HG03469 (cell line): ENCODE measurements at regions not wholly inside any gene's neighbourhood (a gene's known extent, or its start where the extent isn't known, plus 50 kb on each side); places are given as distances from the start of the nearest gene placed in this dataset.

Experiments
- ATAC-seq: cut with Tn5 transposase; IDR thresholded peaks from one replicate; pipeline ENCODE4 v1.9.1; 2021; ENCODE audit warnings: mild to moderate bottlenecking, moderate library complexity, moderate number of reproducible peaks; ENCODE audit not compliant: unreplicated experiment

DNA sequence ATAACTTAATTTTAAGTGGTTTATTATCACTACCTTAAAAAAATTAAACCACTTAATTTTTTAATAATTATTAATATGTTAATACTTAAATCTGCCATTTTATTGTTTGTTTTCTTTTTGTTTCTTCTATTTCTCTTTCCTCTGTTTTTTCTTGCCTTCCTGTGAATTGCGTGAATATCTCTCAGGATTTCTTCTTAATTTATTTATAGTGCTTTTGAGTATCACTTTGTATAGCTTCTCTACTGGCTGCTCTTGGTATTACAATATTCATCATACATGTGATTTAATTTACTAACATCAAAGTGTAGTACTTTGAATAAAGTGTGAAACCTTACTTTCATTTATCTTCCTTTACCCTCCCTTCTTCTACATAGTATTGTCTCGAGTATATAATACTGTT, 349.5 kb upstream of the CPXCR1 start:
- ATAC-seq: no peak

DNA sequence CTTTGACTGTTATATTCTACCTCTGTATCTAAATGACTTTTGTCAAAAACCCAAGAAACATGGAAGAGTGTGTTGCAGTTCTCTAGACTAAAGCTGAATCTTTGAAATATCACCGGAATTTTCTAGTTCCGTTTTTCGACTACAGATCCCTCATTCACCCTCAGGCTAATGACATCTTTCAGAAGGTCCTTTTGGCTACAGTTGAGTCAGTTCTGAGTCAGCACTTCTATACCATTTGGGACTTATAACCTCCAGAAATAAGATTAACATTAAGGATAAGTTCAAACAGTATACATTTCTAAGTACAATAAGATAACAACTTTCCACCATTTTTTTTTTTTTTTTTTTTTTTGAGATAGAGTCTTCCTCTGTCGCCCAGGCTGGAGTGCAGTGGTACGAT, 331.0 kb upstream of the CPXCR1 start:
- no peak for ATAC-seq

DNA sequence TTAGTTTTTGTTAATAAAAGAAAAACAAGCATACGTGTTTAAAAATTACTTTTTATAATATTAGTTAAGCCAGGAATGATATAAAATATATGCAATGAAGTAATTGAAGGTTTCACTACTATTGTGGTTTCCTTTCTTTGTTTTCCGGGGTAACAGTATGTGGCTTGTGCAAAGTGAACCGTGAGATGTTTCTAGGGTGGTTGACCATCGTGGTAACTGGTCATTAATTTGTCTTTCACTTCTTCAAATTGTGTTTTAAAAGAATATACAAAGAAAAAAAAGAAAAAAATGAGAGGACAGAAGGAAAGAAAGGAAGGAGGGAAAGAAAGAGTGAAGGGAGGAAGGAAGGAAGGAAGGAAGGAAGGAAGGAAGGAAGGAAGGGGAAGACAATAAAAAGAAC, 330.1 kb upstream of the CPXCR1 start:
- no peak for ATAC-seq

DNA sequence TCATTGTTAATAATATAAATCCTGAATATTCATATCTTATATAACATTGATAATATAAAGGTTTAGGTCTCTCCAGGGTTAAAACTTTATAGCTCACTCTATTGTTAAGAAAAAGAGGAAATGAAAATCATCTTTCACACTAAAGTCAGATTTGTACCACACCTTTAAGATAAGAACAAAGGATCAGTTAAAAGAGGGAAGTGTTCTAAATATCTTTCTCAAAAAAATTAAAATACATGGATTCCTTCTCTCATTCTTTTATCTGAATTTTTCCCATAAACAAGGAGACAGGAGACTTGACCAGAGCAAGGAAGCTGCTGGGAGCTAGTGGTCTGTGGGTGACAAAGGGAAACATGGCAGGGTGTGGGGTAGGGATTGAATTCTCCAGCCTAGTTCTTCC, 323.0 kb upstream of the CPXCR1 start:
- no peak for ATAC-seq

DNA sequence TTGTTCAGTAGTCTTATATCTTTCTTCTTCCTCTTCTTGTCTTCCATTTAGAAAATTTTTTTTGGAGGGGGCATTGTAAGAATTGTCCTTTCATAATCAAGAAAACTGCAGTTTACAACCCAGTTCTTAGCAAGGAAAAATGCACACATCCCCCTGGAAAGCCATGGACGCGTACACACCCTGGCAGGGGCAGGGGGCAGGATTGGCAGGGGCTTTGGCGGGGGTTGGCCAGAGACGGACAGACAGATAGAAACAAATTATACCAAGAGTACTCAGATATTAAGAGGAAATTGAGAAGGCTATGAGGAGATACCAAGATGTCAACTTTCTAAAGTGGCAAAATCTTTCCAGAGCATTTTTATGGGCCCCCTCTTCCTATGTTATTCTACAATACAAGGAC, 322.5 kb upstream of the CPXCR1 start:
- no peak for ATAC-seq

DNA sequence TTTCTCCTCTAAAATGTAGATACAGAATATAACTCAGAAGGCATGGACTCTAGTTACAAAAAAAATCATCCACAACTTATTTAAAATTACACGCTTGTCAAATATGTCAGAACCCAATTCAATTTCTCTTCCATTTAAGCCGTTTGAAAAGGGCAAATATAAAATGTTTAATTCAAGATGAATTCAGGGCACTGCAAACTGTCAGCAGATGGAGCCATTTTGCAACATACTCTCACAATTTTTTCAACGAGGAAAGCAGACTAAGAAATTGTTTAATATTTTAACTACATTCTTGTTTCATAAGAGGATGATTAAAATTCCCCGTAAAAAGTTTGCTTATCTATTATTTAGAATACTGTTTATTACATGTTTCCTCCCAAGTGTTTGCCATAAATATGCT, 321.3 kb upstream of the CPXCR1 start:
- no peak for ATAC-seq

DNA sequence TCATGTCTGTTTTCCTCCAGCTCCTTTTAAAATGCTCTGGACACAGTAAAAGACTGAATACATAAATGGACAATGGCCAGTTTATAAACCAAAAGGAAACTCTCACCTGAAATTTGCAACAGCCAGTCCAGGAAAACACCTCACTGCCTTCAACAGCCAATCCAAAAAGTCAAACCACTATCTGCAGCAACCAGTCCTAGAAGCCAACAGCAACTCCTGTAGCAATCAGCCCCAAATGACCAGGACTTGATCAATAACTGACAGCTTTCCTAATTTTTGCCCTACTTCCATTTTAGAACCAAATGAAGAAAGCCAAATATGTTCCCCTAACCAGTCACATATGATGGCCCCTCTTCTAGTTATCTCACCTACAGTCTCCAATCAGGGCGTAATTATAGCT, 309.5 kb upstream of the CPXCR1 start:
- ATAC-seq: no peak

DNA sequence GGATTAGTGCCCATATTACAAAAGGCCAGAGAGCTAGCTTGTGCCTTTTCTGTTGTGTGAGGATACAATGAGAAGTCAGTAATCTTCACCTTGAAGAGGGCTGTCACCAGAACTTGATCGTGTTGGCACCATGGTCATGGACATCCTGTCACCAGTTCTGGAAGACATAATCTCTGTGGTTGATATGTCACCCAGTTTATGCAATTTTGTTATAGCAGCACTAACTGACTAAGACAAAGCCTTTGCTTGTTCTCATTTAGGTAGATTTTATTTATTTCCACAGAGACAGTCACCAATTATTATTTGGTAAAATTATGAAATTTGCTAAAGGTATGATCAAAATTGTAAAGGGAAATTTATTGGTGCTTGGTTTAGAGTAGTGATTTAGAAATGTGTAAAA, 308.8 kb upstream of the CPXCR1 start:
- ATAC-seq: no peak

DNA sequence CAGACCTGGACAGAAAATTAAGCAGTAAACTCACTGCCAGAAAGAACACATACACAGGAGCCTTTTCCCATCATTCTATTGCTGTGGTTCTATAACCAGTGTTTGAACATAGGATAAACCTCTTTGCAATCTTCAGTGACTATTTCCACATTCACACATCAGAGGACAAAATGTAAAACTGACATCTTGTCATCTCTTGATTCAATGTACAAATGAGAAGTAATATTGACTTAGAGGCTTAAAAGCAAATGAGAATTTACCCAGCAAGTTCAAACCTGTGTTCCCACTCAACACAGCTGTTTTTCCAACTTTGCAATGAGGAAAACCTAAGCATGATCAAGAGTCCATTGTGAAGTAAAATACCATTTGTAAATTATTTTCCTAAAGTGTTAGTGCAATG, 307.1 kb upstream of the CPXCR1 start:
- no peak for ATAC-seq
